ENCODE measurements at regions not wholly inside any gene's neighbourhood (a gene's known extent, or its start where the extent isn't known, plus 50 kb on each side); places are given as distances from the start of the nearest gene placed in this dataset.
"Not testable (repeated sequence)": the region's sequence is repeated elsewhere in the genome, so short reads cannot be mapped to it uniquely, and the experiment has no call there.

DNA sequence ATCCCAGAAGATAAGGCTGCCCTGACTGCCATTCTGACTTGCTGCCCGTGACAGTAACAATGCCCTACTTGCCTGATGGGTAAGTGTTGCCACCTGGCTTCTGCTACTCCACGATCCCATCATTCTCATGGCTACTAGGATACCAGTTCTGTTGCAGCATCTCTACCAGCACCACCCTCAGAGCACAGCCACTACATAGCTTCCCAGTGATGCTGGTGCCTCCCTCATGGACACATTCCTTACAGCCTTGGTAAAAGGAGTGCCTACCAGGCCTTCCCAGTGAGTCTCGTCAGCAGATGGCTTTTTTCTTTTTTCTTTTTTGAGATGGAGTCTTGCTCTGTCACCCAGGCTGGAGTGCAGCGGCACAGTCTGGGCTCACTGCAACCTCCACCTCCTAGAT lies 84.4 kb upstream of the CMKLR1 start:
- no peak for DNase-seq

DNA sequence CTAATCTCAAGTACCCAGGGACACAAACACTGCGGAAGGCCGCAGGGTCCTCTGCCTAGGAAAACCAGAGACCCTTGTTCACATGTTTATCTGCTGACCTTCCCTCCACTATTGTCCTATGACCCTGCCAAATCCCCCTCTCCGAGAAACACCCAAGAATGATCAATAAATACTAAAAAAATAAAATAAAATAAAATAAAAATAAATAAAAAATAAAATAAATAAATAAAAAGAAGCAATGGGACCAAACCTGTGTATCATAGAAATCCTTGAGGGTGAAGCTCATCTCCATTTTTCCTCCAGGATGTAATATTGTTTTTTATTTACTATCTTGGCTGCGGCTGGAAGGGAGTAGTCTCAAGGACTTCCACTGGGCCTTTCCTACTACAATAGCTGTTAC lies 82.0 kb upstream of the CMKLR1 start:
- not testable (repeated sequence) for DNase-seq

DNA sequence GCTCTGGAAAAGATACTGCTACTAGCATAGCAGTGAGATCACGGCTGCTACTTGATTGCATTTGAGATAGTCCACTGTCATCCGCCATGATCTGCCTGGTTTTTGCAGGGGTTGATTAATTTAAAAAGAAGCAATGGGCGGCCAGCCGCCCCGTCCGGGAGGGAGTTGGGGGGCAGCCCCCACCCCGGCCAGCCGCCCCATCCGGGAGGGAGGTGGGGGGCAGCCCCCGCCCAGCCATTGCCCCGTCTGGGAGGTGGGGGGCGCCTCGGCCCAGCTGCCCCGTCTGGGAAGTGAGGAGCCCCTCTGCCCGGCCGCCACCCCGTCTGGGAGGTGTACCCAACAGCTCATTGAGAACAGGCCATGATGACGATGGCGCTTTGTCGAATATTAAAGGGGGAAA lies 81.3 kb upstream of the CMKLR1 start:
- DNase-seq, result not testable (repeated sequence)

GRCh38 chr12:108419949-108420348 lies 80.8 kb upstream of the CMKLR1 start:
- no peak for DNase-seq

DNA sequence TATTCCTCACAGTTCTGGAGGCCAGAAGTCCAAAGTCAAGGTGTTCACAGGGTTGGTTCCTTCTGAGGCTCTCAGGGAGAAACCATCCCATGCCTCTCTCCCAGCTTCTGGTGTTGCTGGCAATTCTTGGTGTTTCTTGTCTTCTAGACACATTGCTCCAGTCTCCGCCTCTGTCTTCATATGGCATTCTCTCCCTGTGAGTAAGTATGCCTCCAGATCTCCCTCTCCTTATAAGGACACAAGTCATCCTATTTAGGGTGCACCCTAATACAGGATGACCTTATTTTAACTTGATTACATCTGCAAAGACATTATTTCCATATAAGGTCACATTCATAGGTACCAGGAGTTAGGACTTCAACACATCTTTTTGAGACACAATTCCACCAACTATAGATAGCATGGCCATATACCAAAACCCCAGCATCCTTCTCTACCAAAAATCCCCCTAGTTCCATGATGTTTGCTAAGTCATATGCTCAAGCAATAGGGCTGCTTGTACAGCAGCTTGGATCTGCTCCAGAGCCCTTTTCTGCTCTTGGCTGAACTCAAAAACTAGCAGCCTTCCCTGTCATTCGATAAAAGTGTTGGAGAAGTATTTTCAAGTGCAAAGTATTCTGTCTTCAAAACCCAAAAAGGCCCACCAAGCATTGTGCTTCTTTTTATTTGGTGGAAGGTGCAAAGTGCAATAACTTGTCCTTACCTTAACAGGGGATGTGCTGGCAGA lies 79.2 kb upstream of the CMKLR1 start:
- no peak for DNase-seq

DNA sequence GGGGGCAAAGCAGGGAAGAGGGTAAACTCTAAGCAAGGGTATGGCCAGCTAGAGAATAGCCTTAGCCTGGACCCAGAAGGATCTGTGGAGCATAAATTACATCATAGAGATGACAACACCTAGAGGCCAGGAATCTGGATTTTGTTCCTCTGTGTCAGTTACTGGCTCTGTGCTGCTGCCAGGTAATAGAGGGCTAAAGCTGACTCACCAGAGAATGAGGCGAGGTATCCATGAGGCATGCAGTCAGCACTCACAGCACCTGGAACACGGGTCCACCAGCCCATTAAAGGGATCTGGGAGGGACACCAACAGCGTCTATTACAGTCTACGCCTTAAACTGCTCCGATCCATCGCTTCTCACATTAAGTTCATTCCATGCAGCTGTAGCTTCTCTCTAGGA lies 74.9 kb upstream of the CMKLR1 start:
- no peak for DNase-seq

- no peak for DNase-seq
Observed at GRCh38 chr12:108410689-108411088, 71.6 kb upstream of the CMKLR1 start.

DNA sequence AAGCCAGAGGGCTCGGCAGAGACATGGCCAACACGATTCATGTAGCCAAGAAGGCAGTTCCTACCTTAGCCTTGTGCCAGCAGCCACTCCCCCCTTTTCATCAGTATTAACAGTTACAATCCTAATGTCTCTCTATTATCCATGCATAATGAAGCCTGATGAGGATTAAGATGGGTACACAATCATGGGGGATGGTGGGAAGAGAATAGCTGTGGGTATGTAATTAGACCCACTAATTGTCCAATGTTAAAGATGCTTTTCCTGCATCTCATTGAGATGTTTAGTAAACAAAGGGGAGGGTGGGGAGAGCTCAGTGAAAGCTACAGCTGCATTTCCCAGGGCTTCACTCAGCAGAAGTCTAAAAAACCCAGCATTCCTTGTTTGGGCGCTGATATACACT lies 70.4 kb upstream of the CMKLR1 start:
- no peak for DNase-seq

DNA sequence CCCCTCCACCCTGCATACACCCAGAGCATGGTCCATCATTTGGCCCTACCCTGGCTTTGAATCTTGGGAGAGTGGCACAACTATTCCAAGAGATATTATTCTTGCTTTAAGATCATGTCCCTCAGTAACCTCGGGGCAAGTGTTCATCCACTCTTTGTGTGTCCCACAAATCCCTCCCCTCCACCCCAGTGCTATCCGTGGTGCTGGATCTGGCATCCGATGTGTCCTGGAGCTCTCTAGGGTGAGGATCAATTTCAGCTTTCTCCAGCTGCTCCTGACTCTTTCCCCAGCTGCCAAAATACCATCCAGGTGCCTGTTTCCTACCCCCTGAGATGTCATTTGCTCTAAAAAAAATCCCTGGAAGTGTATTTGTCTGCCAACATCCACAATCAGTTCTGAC lies 64.8 kb upstream of the CMKLR1 start:
- no peak for DNase-seq

DNA sequence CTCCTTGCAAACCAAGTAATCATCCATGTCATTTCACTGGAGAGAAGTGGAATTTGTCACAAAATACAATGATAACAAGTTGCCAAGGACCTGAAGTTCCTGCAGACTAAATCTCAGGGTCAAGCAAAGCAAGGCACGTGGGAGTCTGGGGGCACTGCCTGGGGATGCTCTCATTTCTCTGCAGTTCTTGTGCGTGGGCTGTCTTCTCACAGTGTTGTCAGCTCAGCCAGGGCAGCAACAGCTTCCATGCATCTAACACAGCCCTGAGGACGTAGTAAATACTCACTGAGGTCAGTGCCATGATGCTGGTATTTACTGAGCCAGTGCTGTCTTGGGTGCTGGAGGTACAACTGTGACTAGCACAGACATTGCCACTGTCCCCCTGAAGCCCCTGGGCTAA lies 62.9 kb upstream of the CMKLR1 start:
- no peak for DNase-seq

DNA sequence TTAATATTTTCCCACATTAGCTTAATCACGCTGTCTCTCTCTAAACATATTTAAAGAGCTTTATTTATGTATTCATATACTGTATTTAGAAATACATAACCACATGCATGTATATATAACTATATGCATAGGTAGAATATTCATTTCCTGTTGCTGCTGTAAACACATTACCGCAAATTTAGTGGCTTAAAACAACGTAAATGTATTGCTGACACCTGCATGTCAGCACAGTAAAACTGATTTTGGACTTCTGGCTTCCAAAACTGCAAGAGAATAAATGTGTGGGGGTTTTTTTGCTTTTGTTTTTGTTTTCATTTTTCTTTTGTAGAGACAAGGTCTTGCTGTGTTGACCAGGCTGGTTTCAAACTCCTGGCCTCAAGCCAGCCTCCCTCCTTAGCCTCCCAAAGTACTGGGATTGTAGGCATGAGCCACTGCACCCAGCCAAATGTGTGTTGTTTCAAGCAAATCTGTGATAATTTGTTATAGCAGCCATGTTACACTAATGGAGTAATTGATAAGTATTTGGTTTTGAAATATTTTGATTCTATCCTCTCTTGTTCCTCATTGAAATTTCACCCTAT lies 61.9 kb upstream of the CMKLR1 start:
- DNase-seq, result no peak

- DNase-seq, result no peak
Observed at GRCh38 chr12:108400481-108400880, 61.4 kb upstream of the CMKLR1 start.

DNA sequence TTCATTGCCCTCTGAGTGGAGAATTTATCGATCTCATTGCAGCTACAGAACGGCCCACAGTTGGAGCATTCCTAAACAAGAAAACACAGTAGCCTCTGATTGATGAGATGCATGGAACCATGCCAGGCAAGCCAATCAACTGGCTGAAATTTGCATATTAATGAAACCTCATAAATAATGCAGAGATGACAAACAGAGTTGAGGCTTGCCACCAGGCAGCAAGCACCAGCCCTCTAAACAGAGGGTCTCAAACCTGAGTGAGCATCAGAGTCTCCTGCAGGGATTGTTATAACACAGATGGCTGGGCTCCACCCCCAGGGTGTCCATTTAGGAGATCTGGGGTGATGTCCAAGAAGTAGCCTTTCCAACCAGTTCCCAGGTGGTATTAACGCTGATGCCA lies 60.9 kb upstream of the CMKLR1 start:
- no peak for DNase-seq

DNA sequence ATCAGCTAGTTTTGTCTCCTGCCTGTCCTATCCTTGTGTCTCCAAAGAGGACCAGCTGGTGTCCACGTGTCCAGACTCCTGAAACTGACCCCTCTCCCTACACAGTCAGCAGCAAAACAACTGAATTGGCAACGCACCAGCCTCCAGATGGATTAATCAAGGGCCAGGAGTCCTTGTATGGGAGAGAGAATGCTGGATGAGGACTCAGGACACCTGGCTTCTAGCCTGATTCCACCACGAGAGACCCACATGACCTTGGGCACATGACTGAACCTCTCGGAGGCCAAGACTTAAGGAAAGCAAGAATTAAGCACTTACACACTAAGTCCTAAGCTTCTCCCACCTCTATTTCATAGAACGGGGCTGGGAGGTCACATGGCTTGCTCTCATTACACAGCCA lies 60.4 kb upstream of the CMKLR1 start:
- DNase-seq, result no peak

- DNase-seq, result no peak
Observed at GRCh38 chr12:108394196-108394595, 55.1 kb upstream of the CMKLR1 start.

GRCh38 chr12:108392284-108392683 lies 53.2 kb upstream of the CMKLR1 start:
- DNase-seq, result no peak

- DNase-seq, result no peak
Observed at GRCh38 chr12:108390495-108391203, 51.5 kb upstream of the CMKLR1 start.

DNA sequence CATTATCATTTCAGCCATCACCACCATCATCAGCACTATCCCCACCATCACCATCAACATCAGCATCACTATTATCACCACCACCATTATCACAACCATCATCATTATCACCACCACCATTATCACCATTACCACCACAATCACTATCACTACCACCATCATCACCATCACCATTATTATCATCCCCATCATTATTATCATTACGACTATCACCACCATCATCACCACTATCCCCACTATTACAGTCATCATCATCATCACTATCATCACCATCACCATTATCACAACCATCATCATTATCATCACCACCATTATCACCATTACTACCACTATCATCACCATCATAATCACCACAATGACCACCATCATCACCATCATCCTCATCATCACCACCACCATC lies 50.4 kb upstream of the CMKLR1 start:
- DNase-seq, result no peak
